ENCODE measurements at regions not wholly inside any gene's neighbourhood (a gene's known extent, or its start where the extent isn't known, plus 50 kb on each side); places are given as distances from the start of the nearest gene placed in this dataset.

DNA sequence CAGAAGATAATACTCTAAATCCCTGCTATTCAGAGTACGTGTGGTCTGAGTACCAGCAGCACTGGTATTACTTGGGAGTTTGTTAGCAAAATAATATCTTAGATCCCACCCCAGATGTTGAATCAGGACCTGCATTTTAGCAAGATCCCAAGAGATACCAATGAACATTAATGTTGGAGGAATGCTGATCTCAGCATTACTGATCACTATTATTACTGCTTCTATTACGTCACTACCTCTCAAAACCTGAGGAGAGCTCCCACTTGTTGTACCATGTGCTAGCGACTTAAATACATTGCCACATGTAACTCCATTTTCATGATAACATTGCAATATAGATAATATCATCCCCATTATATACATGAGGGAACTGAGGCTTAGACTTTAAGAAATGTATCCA, 185.2 kb downstream of the SPRY1 start:
- TF ChIP-seq, protein P1, sequence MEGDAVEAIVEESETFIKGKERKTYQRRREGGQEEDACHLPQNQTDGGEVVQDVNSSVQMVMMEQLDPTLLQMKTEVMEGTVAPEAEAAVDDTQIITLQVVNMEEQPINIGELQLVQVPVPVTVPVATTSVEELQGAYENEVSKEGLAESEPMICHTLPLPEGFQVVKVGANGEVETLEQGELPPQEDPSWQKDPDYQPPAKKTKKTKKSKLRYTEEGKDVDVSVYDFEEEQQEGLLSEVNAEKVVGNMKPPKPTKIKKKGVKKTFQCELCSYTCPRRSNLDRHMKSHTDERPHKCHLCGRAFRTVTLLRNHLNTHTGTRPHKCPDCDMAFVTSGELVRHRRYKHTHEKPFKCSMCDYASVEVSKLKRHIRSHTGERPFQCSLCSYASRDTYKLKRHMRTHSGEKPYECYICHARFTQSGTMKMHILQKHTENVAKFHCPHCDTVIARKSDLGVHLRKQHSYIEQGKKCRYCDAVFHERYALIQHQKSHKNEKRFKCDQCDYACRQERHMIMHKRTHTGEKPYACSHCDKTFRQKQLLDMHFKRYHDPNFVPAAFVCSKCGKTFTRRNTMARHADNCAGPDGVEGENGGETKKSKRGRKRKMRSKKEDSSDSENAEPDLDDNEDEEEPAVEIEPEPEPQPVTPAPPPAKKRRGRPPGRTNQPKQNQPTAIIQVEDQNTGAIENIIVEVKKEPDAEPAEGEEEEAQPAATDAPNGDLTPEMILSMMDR (IDR thresholded peaks at IDR 0.05), result no peak
- TF ChIP-seq EZH2 (IDR thresholded peaks at IDR 0.05; ENCODE audit: borderline replicate concordance, insufficient read depth, low read depth, low read length, poor library complexity, severe bottlenecking), result no peak
- Mint-ChIP-seq H3K4me3 (no peak overlapping the region), H3K4me1 (no peaks in the 10 kb centered on the region), H3K27me3 (peaks cover 3% of the 10 kb centered on the region), H3K27ac (no peak overlapping the region), H3K9me3 (ENCODE audit: insufficient read depth) (peaks cover 7% of the 10 kb centered on the region)
- H3K36me3 ChIP-seq (replicated peaks in 1 of 2; ENCODE audit: control extremely low read depth in 1 of 2, control insufficient read depth in 1 of 2, extremely low read depth in 1 of 2, insufficient read depth in 2 of 2, low read length in 1 of 2), result no peaks in the 10 kb centered on the region
- ATAC-seq (ENCODE audit: low read depth) (no peak), DNase-seq (no peak)
- H2AFZ ChIP-seq (ENCODE audit: insufficient read depth, low read depth, low read length, poor library complexity, severe bottlenecking), result no peak overlapping the region
- H3K27ac ChIP-seq (ENCODE audit: low read length in 2 of 2), result no peak overlapping the region
- CTCF ChIA-PET, result interaction anchor here (1.8 kb wide), 1 partner anchor 17 kb away, joined by 4 read pairs; no protein-coding TSS in a partner anchor
- no peak overlapping the region for H3K9ac ChIP-seq (ENCODE audit: low read length)
- H3K9me3 ChIP-seq (ENCODE audit: control extremely low read depth in 1 of 3, control insufficient read depth in 2 of 3, insufficient read depth in 1 of 3, low read length in 2 of 3), result peaks cover 0 to 14% (median 9%) of the 10 kb centered on the region in 3 donors
- WGBS (ENCODE audit: insufficient coverage), result 80% methylated on average over 2 of the region's 3 CpGs
- no peak overlapping the region for H3K4me3 ChIP-seq (ENCODE audit: control extremely low read depth in 1 of 5, extremely low read depth in 1 of 5, insufficient read depth in 1 of 5, low read depth in 2 of 5, low read length in 4 of 5)
- H3K79me2 ChIP-seq (ENCODE audit: control insufficient read depth, insufficient read depth, low read length), result no peaks in the 10 kb centered on the region
- H3K4me2 ChIP-seq (replicated peaks; ENCODE audit: low read depth, low read length, poor library complexity, severe bottlenecking), result no peak overlapping the region
- H3K4me1 ChIP-seq (ENCODE audit: control insufficient read depth in 2 of 2, insufficient read depth in 2 of 2, low read length in 2 of 2), result no peaks in the 10 kb centered on the region
- H4K20me1 ChIP-seq (ENCODE audit: control insufficient read depth, insufficient read depth, low read length, poor library complexity, severe bottlenecking), result no peaks in the 10 kb centered on the region
- H3K27me3 ChIP-seq (replicated peaks in 1 of 4; ENCODE audit: control extremely low read depth in 1 of 4, control insufficient read depth in 3 of 4, insufficient read depth in 4 of 4, low read length in 3 of 4), result no peaks in the 10 kb centered on the region
- intact Hi-C loops (cut with micrococcal nuclease), result no loop called here
- POLR2A ChIA-PET, result no interaction called here

DNA sequence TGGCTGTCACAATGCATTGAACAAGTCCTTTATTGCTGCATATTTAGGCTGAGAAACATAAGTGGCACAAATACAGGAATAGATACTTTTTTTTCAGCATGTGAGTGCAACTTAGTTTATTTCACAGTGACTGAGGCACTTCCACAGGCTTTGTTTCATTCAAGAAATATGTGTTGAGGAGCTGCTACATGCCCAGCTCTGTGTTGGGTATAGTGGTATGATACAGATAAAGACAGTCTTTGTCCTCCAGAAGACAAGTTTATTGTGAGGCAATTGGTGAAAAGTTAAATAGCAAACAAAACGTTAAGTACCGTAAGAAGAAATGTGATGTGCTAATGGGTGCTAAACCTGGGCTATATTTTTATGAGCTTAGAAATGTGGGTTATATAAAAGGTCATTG, 186.4 kb downstream of the SPRY1 start:
- Histone ChIP-seq H3K9me3 (ENCODE audit: control extremely low read depth in 1 of 3, control insufficient read depth in 2 of 3, insufficient read depth in 1 of 3, low read length in 2 of 3) (peaks cover 0 to 14% (median 9%) of the 10 kb centered on the region in 3 donors), H3K9ac (ENCODE audit: low read length) (no peak overlapping the region), H2AFZ (ENCODE audit: insufficient read depth, low read depth, low read length, poor library complexity, severe bottlenecking) (no peak overlapping the region), H4K20me1 (ENCODE audit: control insufficient read depth, insufficient read depth, low read length, poor library complexity, severe bottlenecking) (no peaks in the 10 kb centered on the region), H3K4me2 (replicated peaks; ENCODE audit: low read depth, low read length, poor library complexity, severe bottlenecking) (no peak overlapping the region), H3K36me3 (replicated peaks in 1 of 2; ENCODE audit: control extremely low read depth in 1 of 2, control insufficient read depth in 1 of 2, extremely low read depth in 1 of 2, insufficient read depth in 2 of 2, low read length in 1 of 2) (no peaks in the 10 kb centered on the region), H3K4me1 (ENCODE audit: control insufficient read depth in 2 of 2, insufficient read depth in 2 of 2, low read length in 2 of 2) (peaks cover 0 to 1% of the 10 kb centered on the region in 2 donors), H3K79me2 (ENCODE audit: control insufficient read depth, insufficient read depth, low read length) (no peaks in the 10 kb centered on the region), H3K4me3 (ENCODE audit: control extremely low read depth in 1 of 5, extremely low read depth in 1 of 5, insufficient read depth in 1 of 5, low read depth in 2 of 5, low read length in 4 of 5) (no peak overlapping the region), H3K27me3 (replicated peaks in 1 of 4; ENCODE audit: control extremely low read depth in 1 of 4, control insufficient read depth in 3 of 4, insufficient read depth in 4 of 4, low read length in 3 of 4) (no peaks in the 10 kb centered on the region), H3K27ac (ENCODE audit: low read length in 2 of 2) (no peak overlapping the region)
- ChIA-PET POLR2A (no interaction called here), CTCF (interaction anchor here (1.7 kb wide), 1 partner anchor 18 kb away, joined by 5 read pairs; no protein-coding TSS in a partner anchor)
- no CpG with 5 or more reads among the region's 2 CpGs for WGBS (ENCODE audit: insufficient coverage)
- intact Hi-C loops (cut with micrococcal nuclease), result no loop called here
- Mint-ChIP-seq H3K27me3 (peaks cover 3% of the 10 kb centered on the region), H3K9me3 (ENCODE audit: insufficient read depth) (peaks cover 7% of the 10 kb centered on the region), H3K4me1 (no peaks in the 10 kb centered on the region), H3K27ac (no peak overlapping the region), H3K4me3 (no peak overlapping the region)
- DNase-seq, result no peak
- TF ChIP-seq, protein P1 (IDR thresholded peaks at IDR 0.05), result no peak
- TF ChIP-seq EZH2 (IDR thresholded peaks at IDR 0.05; ENCODE audit: borderline replicate concordance, insufficient read depth, low read depth, low read length, poor library complexity, severe bottlenecking), result no peak
- no peak for ATAC-seq (ENCODE audit: low read depth)

Measured in B cell (primary cell).